ENCODE measurements at regions not wholly inside any gene's neighbourhood (a gene's known extent, or its start where the extent isn't known, plus 50 kb on each side); places are given as distances from the start of the nearest gene placed in this dataset.

GRCh38 chr9:571066-571465, 270.4 kb upstream of the DMRT1 start:
- intact Hi-C loops (cut with micrococcal nuclease): no loop called here
- Histone ChIP-seq H3K27ac (ENCODE audit: low read length) (no peak overlapping the region), H3F3A (ENCODE audit: low read length, unreplicated experiment) (no peaks in the 10 kb centered on the region), H3K4me2 (ENCODE audit: low read length) (no peak overlapping the region), H3K27me3 (ENCODE audit: low read length) (no peaks in the 10 kb centered on the region), H2AFZ (ENCODE audit: low read length) (no peak overlapping the region), H4K20me1 (ENCODE audit: low read length) (no peaks in the 10 kb centered on the region), H3K79me2 (ENCODE audit: low read length) (no peaks in the 10 kb centered on the region), H3K9me2 (replicated peaks; ENCODE audit: low read length) (no peaks in the 10 kb centered on the region), H3K4me1 (ENCODE audit: insufficient read depth, low read length) (no peaks in the 10 kb centered on the region), H3K36me3 (ENCODE audit: low read depth, low read length) (no peaks in the 10 kb centered on the region), H3K9ac (ENCODE audit: low read length) (no peak overlapping the region), H3K9me3 (ENCODE audit: low read length) (no peaks in the 10 kb centered on the region), H3K4me3 (ENCODE audit: low read length) (no peak overlapping the region)
- ChIA-PET POLR2A (ENCODE audit: unreplicated experiment) (no interaction called here), CTCF (no interaction called here)
- ATAC-seq: 0 out of 2 replicates have a peak, but pooled peaks have one; percentile 51
- no peak for TF ChIP-seq EZH2phosphoT487 (IDR thresholded peaks at IDR 0.05; ENCODE audit: borderline replicate concordance, low read length)
- TF ChIP-seq, protein P1, sequence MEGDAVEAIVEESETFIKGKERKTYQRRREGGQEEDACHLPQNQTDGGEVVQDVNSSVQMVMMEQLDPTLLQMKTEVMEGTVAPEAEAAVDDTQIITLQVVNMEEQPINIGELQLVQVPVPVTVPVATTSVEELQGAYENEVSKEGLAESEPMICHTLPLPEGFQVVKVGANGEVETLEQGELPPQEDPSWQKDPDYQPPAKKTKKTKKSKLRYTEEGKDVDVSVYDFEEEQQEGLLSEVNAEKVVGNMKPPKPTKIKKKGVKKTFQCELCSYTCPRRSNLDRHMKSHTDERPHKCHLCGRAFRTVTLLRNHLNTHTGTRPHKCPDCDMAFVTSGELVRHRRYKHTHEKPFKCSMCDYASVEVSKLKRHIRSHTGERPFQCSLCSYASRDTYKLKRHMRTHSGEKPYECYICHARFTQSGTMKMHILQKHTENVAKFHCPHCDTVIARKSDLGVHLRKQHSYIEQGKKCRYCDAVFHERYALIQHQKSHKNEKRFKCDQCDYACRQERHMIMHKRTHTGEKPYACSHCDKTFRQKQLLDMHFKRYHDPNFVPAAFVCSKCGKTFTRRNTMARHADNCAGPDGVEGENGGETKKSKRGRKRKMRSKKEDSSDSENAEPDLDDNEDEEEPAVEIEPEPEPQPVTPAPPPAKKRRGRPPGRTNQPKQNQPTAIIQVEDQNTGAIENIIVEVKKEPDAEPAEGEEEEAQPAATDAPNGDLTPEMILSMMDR (conservative IDR thresholded peaks at IDR 0.05; ENCODE audit: low read depth, low read length): no peak
- TF ChIP-seq EZH2 (IDR thresholded peaks at IDR 0.05; ENCODE audit: low read length, unreplicated experiment): no peak
- no TSS peak for BruUV-seq (replicated peaks)
- no peak for DNase-seq

DNA sequence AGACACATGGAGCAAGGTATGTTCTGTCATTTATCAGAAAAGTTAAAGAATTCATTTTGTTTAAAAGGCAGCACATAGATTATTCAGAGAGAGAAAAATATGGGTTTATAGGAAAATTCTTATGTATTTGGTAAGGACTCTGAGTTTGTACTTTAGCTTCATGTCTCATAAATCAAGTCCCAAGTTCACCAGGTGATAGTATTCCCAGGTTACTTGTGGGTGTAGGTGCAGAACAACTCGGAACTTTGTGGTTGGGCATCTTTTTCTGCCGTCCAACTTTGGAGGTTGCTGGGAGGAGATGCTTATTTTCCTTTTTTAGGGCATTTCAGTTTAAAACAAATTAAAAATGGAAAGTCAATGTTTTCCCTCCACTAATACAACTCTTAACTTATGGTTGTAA, 269.8 kb upstream of the DMRT1 start:
- H3K9ac ChIP-seq (ENCODE audit: low read length): no peak overlapping the region
- H3K27me3 ChIP-seq (ENCODE audit: low read length): no peaks in the 10 kb centered on the region
- no peak overlapping the region for H3K4me2 ChIP-seq (ENCODE audit: low read length)
- CTCF ChIA-PET: no interaction called here
- no peaks in the 10 kb centered on the region for H3F3A ChIP-seq (ENCODE audit: low read length, unreplicated experiment)
- H3K27ac ChIP-seq (ENCODE audit: low read length): no peak overlapping the region
- POLR2A ChIA-PET (ENCODE audit: unreplicated experiment): no interaction called here
- H3K9me3 ChIP-seq (ENCODE audit: low read length): no peaks in the 10 kb centered on the region
- H3K4me3 ChIP-seq (ENCODE audit: low read length): no peak overlapping the region
- H3K4me1 ChIP-seq (ENCODE audit: insufficient read depth, low read length): no peaks in the 10 kb centered on the region
- ATAC-seq (no peak), DNase-seq (no peak)
- no peak overlapping the region for H2AFZ ChIP-seq (ENCODE audit: low read length)
- no peak for TF ChIP-seq EZH2 (IDR thresholded peaks at IDR 0.05; ENCODE audit: low read length, unreplicated experiment)
- TF ChIP-seq, protein P1 (conservative IDR thresholded peaks at IDR 0.05; ENCODE audit: low read depth, low read length): no peak
- no peak for TF ChIP-seq EZH2phosphoT487 (IDR thresholded peaks at IDR 0.05; ENCODE audit: borderline replicate concordance, low read length)
- H3K36me3 ChIP-seq (ENCODE audit: low read depth, low read length): no peaks in the 10 kb centered on the region
- intact Hi-C loops (cut with micrococcal nuclease): no loop called here
- H4K20me1 ChIP-seq (ENCODE audit: low read length): no peaks in the 10 kb centered on the region
- BruUV-seq (replicated peaks): no TSS peak
- H3K79me2 ChIP-seq (ENCODE audit: low read length): no peaks in the 10 kb centered on the region
- H3K9me2 ChIP-seq (replicated peaks; ENCODE audit: low read length): no peaks in the 10 kb centered on the region

DNA sequence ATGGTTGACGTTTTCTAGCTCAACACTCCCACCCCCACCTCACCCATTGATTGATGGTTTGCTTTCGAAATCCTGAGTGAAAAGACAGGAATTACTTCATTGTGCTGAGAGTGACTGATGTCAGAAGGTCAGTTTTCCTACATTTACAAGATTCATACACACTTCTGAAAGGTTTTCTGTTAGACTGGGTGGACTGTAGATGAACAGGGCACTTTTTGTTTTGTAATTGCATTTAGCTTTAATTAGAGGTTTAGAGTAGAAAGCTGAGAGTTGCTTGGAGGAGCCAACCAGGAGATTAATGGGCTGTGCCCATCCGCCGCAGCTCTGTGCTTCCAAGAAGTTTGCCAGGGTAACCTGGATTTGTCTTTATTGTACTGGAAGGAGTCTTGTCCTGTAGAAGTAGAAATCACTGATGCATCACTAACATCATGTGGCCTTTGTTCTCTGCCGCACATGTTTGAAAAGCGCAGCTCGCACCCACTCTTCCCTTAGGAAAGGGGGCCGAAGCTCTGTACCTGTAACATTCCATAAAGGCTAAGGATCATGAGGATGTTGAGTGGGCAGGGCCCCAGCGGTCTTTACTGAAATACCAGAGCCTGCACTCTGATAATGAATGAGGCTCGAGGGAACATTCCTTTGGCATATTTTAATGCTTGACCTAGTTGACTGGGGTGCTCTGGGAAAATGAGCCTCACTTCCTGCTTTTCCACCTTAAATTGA, 267.6 kb upstream of the DMRT1 start:
- BruUV-seq (replicated peaks): no TSS peak
- no peaks in the 10 kb centered on the region for H3F3A ChIP-seq (ENCODE audit: low read length, unreplicated experiment)
- ATAC-seq (no peak), DNase-seq (no peak)
- intact Hi-C loops (cut with micrococcal nuclease): no loop called here
- no peak overlapping the region for H3K27ac ChIP-seq (ENCODE audit: low read length)
- TF ChIP-seq EZH2 (IDR thresholded peaks at IDR 0.05; ENCODE audit: low read length, unreplicated experiment): no peak
- no peak for TF ChIP-seq EZH2phosphoT487 (IDR thresholded peaks at IDR 0.05; ENCODE audit: borderline replicate concordance, low read length)
- TF ChIP-seq, protein P1 (conservative IDR thresholded peaks at IDR 0.05; ENCODE audit: low read depth, low read length): no peak
- no peak overlapping the region for H3K4me2 ChIP-seq (ENCODE audit: low read length)
- ChIA-PET POLR2A (ENCODE audit: unreplicated experiment) (no interaction called here), CTCF (no interaction called here)
- no peak overlapping the region for H3K9ac ChIP-seq (ENCODE audit: low read length)
- H3K4me3 ChIP-seq (ENCODE audit: low read length): no peak overlapping the region
- no peaks in the 10 kb centered on the region for H3K9me3 ChIP-seq (ENCODE audit: low read length)
- no peaks in the 10 kb centered on the region for H3K36me3 ChIP-seq (ENCODE audit: low read depth, low read length)
- H4K20me1 ChIP-seq (ENCODE audit: low read length): no peaks in the 10 kb centered on the region
- H2AFZ ChIP-seq (ENCODE audit: low read length): no peak overlapping the region
- H3K4me1 ChIP-seq (ENCODE audit: insufficient read depth, low read length): no peaks in the 10 kb centered on the region
- H3K27me3 ChIP-seq (ENCODE audit: low read length): no peaks in the 10 kb centered on the region
- H3K79me2 ChIP-seq (ENCODE audit: low read length): no peaks in the 10 kb centered on the region
- no peaks in the 10 kb centered on the region for H3K9me2 ChIP-seq (replicated peaks; ENCODE audit: low read length)
